Suprapubic skin (tissue), 4 donors: ENCODE measurements at regions not wholly inside any gene's neighbourhood (a gene's known extent, or its start where the extent isn't known, plus 50 kb on each side); places are given as distances from the start of the nearest gene placed in this dataset.

Experiments
- DNase-seq, 2 donors: peaks; one replicate each; pipeline ENCODE4 v3.0.0-alpha.2; 2019; ENCODE audit warnings: low spot score in 2 of 2
- H3K27ac ChIP-seq: fragments of 200-600 bp; sonication (generic); one replicate; pipeline ENCODE4 v1.5.1; 2019
- H3K27me3 ChIP-seq: fragments of 200-600 bp; sonication (generic); one replicate; pipeline ENCODE4 v1.5.1; 2019
- H3K36me3 ChIP-seq: fragments of 200-600 bp; sonication (generic); one replicate; pipeline ENCODE4 v1.5.1; 2019
- H3K4me1 ChIP-seq: fragments of 200-600 bp; sonication (generic); one replicate; pipeline ENCODE4 v1.5.1; 2019
- H3K4me3 ChIP-seq: fragments of 200-600 bp; sonication (generic); one replicate; pipeline ENCODE4 v1.5.1; 2019; ENCODE audit warnings: mild to moderate bottlenecking
- H3K9me3 ChIP-seq: fragments of 200-600 bp; sonication (generic); one replicate; pipeline ENCODE4 v1.5.1; 2019
- CTCF ChIP-seq, 2 donors: fragments of 200-600 bp in 1 of 2; fragments of 450-650 bp in 1 of 2; sonication (generic) in 1 of 2; IDR thresholded peaks; one replicate each; pipeline ENCODE4 v1.5.1; 2016 to 2019; ENCODE audit warnings: antibody characterized with exemption in 2 of 2, mild to moderate bottlenecking in 1 of 2, moderate library complexity in 1 of 2
- EP300 ChIP-seq: sonication (generic); formaldehyde crosslinking; IDR thresholded peaks from one replicate; pipeline ENCODE4 v1.6.1; 2017; ENCODE audit warnings: antibody characterized with exemption
- POLR2A ChIP-seq, 2 donors: fragments of 450-650 bp; IDR thresholded peaks; one replicate each; pipeline ENCODE4 v1.6.1; 2017; ENCODE audit warnings: antibody characterized with exemption in 2 of 2, mild to moderate bottlenecking in 2 of 2, moderate library complexity in 2 of 2
- POLR2AphosphoS5 ChIP-seq, 3 donors: sonication (generic); formaldehyde crosslinking; IDR thresholded peaks; one replicate each; pipeline ENCODE4 v1.6.1; 2017; ENCODE audit warnings: antibody characterized with exemption in 3 of 3
- WGBS: methylation state at CpG from one replicate; pipeline ENCODE4 v1.1.5; 2018; 5-methylcytosine and 5-hydroxymethylcytosine counted together

- Histone ChIP-seq H3K27ac (no peak overlapping the region), H3K27me3 (no peaks in the 10 kb centered on the region), H3K4me1 (peaks cover 6% of the 10 kb centered on the region), H3K4me3 (no peak overlapping the region), H3K9me3 (no peaks in the 10 kb centered on the region), H3K36me3 (no peaks in the 10 kb centered on the region)
- TF ChIP-seq POLR2A (IDR thresholded peaks at IDR 0.05) (no peak), EP300 (no peak), POLR2AphosphoS5 (IDR thresholded peaks at IDR 0.05) (no peak), CTCF (IDR thresholded peaks at IDR 0.05) (no peak)
- DNase-seq = no peak
Measured at GRCh38 chr14:42187846-42188245, 581.2 kb downstream of the LRFN5 start.

GRCh38 chr14:42185718-42186117, 579.0 kb downstream of the LRFN5 start:
- 60% methylated on average over 2 of the region's 2 CpGs for WGBS
- Histone ChIP-seq H3K36me3 (no peaks in the 10 kb centered on the region), H3K4me3 (no peak overlapping the region), H3K9me3 (no peaks in the 10 kb centered on the region), H3K4me1 (no peaks in the 10 kb centered on the region), H3K27me3 (no peaks in the 10 kb centered on the region), H3K27ac (no peak overlapping the region)
- TF ChIP-seq CTCF (IDR thresholded peaks at IDR 0.05) (no peak), EP300 (no peak), POLR2A (IDR thresholded peaks at IDR 0.05) (no peak), POLR2AphosphoS5 (IDR thresholded peaks at IDR 0.05) (no peak)
- DNase-seq = no peak

DNA sequence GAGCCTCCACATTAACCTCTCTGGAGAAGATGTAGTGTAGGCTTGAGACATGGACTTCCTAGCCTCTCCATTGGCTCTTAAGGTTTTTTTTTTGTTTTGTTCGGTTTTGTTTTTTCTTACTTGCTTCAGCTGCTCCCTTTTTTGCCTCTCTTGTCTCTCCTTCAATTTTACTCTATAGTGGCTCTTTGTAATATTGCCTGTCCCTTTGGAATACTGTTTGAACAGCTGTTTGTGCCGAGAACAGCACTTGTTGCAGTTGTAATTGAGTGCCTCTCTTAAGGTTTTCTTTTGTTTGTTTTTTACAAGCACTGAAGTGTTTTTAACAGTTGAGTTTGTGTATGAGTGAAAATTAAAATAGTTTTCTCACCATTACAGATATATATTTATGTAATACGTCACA, 567.7 kb downstream of the LRFN5 start:
- TF ChIP-seq CTCF (IDR thresholded peaks at IDR 0.05) = no peak
- TF ChIP-seq POLR2A (IDR thresholded peaks at IDR 0.05) = no peak
- TF ChIP-seq EP300 = no peak
- no peak for TF ChIP-seq POLR2AphosphoS5 (IDR thresholded peaks at IDR 0.05)
- Histone ChIP-seq H3K4me3 (no peak overlapping the region), H3K36me3 (no peaks in the 10 kb centered on the region), H3K27ac (no peak overlapping the region), H3K27me3 (no peaks in the 10 kb centered on the region), H3K9me3 (no peaks in the 10 kb centered on the region), H3K4me1 (no peaks in the 10 kb centered on the region)
- no peak for DNase-seq
- 85% methylated on average over 3 of the region's 3 CpGs for WGBS

DNA sequence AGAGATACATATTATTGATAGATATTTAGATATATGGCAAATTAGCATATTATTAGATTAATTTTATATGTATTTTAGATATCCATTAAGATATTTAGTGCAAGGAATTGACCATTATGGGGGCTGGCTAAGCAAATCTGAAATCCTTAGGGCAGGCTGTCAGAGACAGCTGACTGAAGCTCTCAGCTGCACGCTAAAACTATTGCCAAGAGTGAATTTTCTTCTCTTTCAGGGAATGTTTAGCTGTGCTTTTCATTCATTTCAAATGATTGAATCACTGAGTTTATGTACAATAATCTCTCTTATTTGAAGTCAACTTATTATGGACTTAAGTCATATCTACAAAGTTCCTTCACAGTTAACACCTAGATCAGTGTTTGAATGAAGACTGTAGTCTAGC, 566.5 kb downstream of the LRFN5 start:
- DNase-seq = no peak
- Histone ChIP-seq H3K27me3 (no peaks in the 10 kb centered on the region), H3K9me3 (no peaks in the 10 kb centered on the region), H3K4me3 (no peak overlapping the region), H3K4me1 (no peaks in the 10 kb centered on the region), H3K36me3 (no peaks in the 10 kb centered on the region), H3K27ac (no peak overlapping the region)
- no peak for TF ChIP-seq POLR2AphosphoS5 (IDR thresholded peaks at IDR 0.05)
- TF ChIP-seq CTCF (IDR thresholded peaks at IDR 0.05) = no peak
- no peak for TF ChIP-seq EP300
- TF ChIP-seq POLR2A (IDR thresholded peaks at IDR 0.05) = no peak
- WGBS = 90% methylated on average over 1 of the region's 1 CpG

DNA sequence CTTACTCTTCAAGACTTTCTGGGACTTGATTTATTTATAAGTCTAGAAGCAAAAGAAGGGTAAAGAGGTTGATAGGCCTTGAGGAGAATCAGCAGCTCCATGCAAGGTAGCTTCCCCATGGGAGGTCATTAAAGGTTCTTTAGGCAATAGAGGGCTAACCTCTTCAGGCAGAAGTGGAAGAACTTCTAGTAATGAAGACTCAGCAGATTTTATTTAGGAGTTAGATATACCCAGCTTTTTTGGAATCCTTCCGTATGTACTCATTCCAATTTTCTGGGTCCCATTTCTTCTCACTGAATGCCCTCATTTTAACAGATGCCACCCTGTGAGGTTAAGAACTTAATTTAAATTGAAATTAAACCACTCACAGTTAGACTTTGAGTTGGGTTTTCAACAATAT, 565.6 kb downstream of the LRFN5 start:
- Histone ChIP-seq H3K27ac (no peak overlapping the region), H3K27me3 (no peaks in the 10 kb centered on the region), H3K9me3 (no peaks in the 10 kb centered on the region), H3K4me3 (no peak overlapping the region), H3K36me3 (no peaks in the 10 kb centered on the region), H3K4me1 (no peaks in the 10 kb centered on the region)
- TF ChIP-seq POLR2A (IDR thresholded peaks at IDR 0.05) = no peak
- no peak for TF ChIP-seq CTCF (IDR thresholded peaks at IDR 0.05)
- TF ChIP-seq POLR2AphosphoS5 (IDR thresholded peaks at IDR 0.05) = no peak
- TF ChIP-seq EP300 = no peak
- 88% methylated on average over 1 of the region's 1 CpG for WGBS
- no peak for DNase-seq
